ENCODE measurements at regions not wholly inside any gene's neighbourhood (a gene's known extent, or its start where the extent isn't known, plus 50 kb on each side); places are given as distances from the start of the nearest gene placed in this dataset.

GRCh38 chr2:20514596-20515269 is 67.9 kb downstream of the RHOB start:
- Histone ChIP-seq H4K20me1 (replicated peaks; ENCODE audit: control insufficient read depth, extremely low read depth, insufficient read depth, low read length) (no peaks in the 10 kb centered on the region), H3K4me3 (replicated peaks in 1 of 3; ENCODE audit: insufficient read depth in 1 of 3, low read depth in 1 of 3, low read length in 3 of 3) (peak overlapping the region in 1 of 3 experiments; percentile 15), H3K9ac (replicated peaks; ENCODE audit: extremely low read depth, insufficient read depth, low read length) (peak overlapping the region; percentile 55), H3K9me1 (replicated peaks; ENCODE audit: control insufficient read depth, extremely low read depth, insufficient read depth, low read length) (no peaks in the 10 kb centered on the region), H3K79me2 (ENCODE audit: control insufficient read depth, insufficient read depth, low read length) (no peaks in the 10 kb centered on the region), H3K9me3 (replicated peaks; ENCODE audit: control insufficient read depth, insufficient read depth, low read length) (no peaks in the 10 kb centered on the region), H3K4me1 (ENCODE audit: control insufficient read depth, extremely low read depth, insufficient read depth, low read length) (peaks cover 21% of the 10 kb centered on the region), H2AFZ (ENCODE audit: low read depth, low read length) (peak overlapping the region; percentile 41), H3K27me3 (ENCODE audit: control insufficient read depth in 2 of 2, insufficient read depth in 2 of 2, low read length in 2 of 2) (no peaks in the 10 kb centered on the region), H3K4me2 (ENCODE audit: insufficient read depth, low read length) (peak overlapping the region; percentile 69), H3K27ac (ENCODE audit: insufficient read depth, low read depth, low read length) (peak overlapping the region; percentile 100), H3K36me3 (ENCODE audit: control insufficient read depth in 2 of 2, extremely low read depth in 1 of 2, insufficient read depth in 2 of 2, low read length in 2 of 2) (no peaks in the 10 kb centered on the region)
- intact Hi-C loops (cut with micrococcal nuclease), result loop anchor here (1.0 to 2.0 kb wide), 6 partner anchors 55 to 121 kb away; no protein-coding TSS in a partner anchor
- POLR2A ChIA-PET, result no interaction called here
- peak; percentile 100 for FAIRE-seq
- dilution Hi-C loops (cut with MboI; ENCODE audit: extremely low pct_ligation_motif_present, low sequenced_read_pairs), result no loop called here
- CTCF ChIA-PET, result interaction anchor here (1.0 to 1.6 kb wide), 2 partner anchors 60 to 121 kb away, joined by 3 to 6 read pairs; no protein-coding TSS in a partner anchor
- TF ChIP-seq EZH2 (IDR thresholded peaks at IDR 0.05; ENCODE audit: borderline replicate concordance, low read depth, low read length, severe bottlenecking) (no peak), FOS (IDR thresholded peaks at IDR 0.05; ENCODE audit: borderline replicate concordance, insufficient read depth, low read length) (peak; percentile 97), POLR2A (IDR thresholded peaks at IDR 0.05; ENCODE audit: low read depth, low read length) (no peak), POLR2AphosphoS5 (IDR thresholded peaks at IDR 0.05; ENCODE audit: insufficient read depth, low read depth, low read length) (peak; percentile 83), JUN (IDR thresholded peaks at IDR 0.05; ENCODE audit: borderline replicate concordance, insufficient read depth, insufficient read length, low read depth) (peak; percentile 89), GATA2 (IDR thresholded peaks at IDR 0.05; ENCODE audit: insufficient read depth, insufficient read length, low read depth, low read length) (peak; percentile 60), MYC (IDR thresholded peaks at IDR 0.05; ENCODE audit: low read depth, low read length) (no peak), CTCF (IDR thresholded peaks at IDR 0.05; ENCODE audit: extremely low read depth in 1 of 2, insufficient read depth in 1 of 2, low read depth in 1 of 2, low read length in 2 of 2) (no peak)
- TF ChIP-seq, protein P1, sequence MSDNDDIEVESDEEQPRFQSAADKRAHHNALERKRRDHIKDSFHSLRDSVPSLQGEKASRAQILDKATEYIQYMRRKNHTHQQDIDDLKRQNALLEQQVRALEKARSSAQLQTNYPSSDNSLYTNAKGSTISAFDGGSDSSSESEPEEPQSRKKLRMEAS (IDR thresholded peaks at IDR 0.05; ENCODE audit: insufficient read depth, insufficient read length), result no peak
- peak; percentile 99 for DNase-seq (ENCODE audit: low read depth, low spot score)
- BruUV-seq (replicated peaks), result TSS peak; percentile 95

Data from endothelial cell of umbilical vein (primary cell).